ENCODE measurements at regions not wholly inside any gene's neighbourhood (a gene's known extent, or its start where the extent isn't known, plus 50 kb on each side); places are given as distances from the start of the nearest gene placed in this dataset.

DNA sequence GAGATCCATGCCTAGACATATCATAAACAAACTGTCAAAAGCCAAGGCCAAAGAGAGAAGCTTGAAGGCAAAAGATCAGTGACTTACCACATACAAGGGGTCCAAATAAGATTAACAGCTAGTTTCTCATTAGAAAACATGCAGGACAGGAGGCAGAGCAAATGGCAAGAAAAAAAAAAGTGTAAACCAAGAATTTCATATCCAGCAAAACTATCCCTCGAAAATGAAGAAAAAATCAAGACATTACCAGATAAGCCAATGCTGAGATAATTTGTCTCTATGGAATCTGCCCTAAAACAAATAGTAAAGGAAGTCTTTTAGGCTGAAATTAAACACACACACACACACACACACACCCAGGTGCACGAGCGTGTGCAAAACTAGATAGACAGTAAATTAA, 99.6 kb upstream of the NSMCE3 start:
- WGBS (ENCODE audit: extremely low coverage, insufficient read length, low lambda C conversion rate) = no CpG with 5 or more reads among the region's 3 CpGs
- Histone ChIP-seq H2BK20ac (ENCODE audit: low read depth, low read length, poor library complexity, severe bottlenecking) (no peak overlapping the region), H3K23me2 (ENCODE audit: insufficient read length, low read depth, low read length, poor library complexity, severe bottlenecking) (no peaks in the 10 kb centered on the region), H3K56ac (ENCODE audit: insufficient read length, low read depth, low read length) (no peak overlapping the region), H3K9me3 (ENCODE audit: control insufficient read depth, low read depth, low read length) (peaks cover 13% of the 10 kb centered on the region), H3K27me3 (ENCODE audit: insufficient read depth, low read length) (no peaks in the 10 kb centered on the region), H3K4me2 (ENCODE audit: insufficient read depth, insufficient read length, low read length) (no peak overlapping the region), H3K18ac (ENCODE audit: insufficient read length, low read depth, low read length) (no peak overlapping the region), H3K4me1 (ENCODE audit: insufficient read depth, low read length) (peaks cover 1% of the 10 kb centered on the region; the same call in 1 of the 2 replicates), H3K79me1 (ENCODE audit: insufficient read depth, low read depth, low read length, poor library complexity, severe bottlenecking) (no peaks in the 10 kb centered on the region), H4K20me1 (ENCODE audit: control insufficient read depth, insufficient read depth, insufficient read length) (no peaks in the 10 kb centered on the region), H4K91ac (ENCODE audit: insufficient read length, low read depth, low read length) (no peak overlapping the region), H2BK15ac (ENCODE audit: low read depth, low read length) (no peak overlapping the region), H2BK120ac (ENCODE audit: low read depth, low read length, poor library complexity, severe bottlenecking) (no peak overlapping the region), H2BK12ac (ENCODE audit: insufficient read length, low read depth, low read length) (no peak overlapping the region), H4K8ac (replicated peaks; ENCODE audit: insufficient read length, low read depth, low read length) (no peak overlapping the region), H3K9ac (ENCODE audit: extremely low read depth, insufficient read length, low read length) (no peak overlapping the region), H2AFZ (ENCODE audit: low read length) (no peak overlapping the region), H3K14ac (ENCODE audit: insufficient read depth, low read length) (no peak overlapping the region), H2AK5ac (ENCODE audit: insufficient read length, low read length) (no peak overlapping the region), H4K5ac (ENCODE audit: insufficient read length, low read depth, low read length) (no peak overlapping the region), H3K23ac (ENCODE audit: insufficient read length, low read depth, low read length) (no peak overlapping the region), H3T11ph (ENCODE audit: low read length) (no peak overlapping the region), H3K27ac (ENCODE audit: insufficient read length, low read depth, low read length) (no peak overlapping the region), H2BK5ac (ENCODE audit: insufficient read length, low read length) (no peak overlapping the region), H3K79me2 (ENCODE audit: insufficient read depth, low read length) (no peaks in the 10 kb centered on the region), H3K4ac (ENCODE audit: low read depth, low read length) (no peak overlapping the region)
- H3K27me3 Mint-ChIP-seq (ENCODE audit: low read depth) = no peaks in the 10 kb centered on the region
- TF ChIP-seq, protein P1, sequence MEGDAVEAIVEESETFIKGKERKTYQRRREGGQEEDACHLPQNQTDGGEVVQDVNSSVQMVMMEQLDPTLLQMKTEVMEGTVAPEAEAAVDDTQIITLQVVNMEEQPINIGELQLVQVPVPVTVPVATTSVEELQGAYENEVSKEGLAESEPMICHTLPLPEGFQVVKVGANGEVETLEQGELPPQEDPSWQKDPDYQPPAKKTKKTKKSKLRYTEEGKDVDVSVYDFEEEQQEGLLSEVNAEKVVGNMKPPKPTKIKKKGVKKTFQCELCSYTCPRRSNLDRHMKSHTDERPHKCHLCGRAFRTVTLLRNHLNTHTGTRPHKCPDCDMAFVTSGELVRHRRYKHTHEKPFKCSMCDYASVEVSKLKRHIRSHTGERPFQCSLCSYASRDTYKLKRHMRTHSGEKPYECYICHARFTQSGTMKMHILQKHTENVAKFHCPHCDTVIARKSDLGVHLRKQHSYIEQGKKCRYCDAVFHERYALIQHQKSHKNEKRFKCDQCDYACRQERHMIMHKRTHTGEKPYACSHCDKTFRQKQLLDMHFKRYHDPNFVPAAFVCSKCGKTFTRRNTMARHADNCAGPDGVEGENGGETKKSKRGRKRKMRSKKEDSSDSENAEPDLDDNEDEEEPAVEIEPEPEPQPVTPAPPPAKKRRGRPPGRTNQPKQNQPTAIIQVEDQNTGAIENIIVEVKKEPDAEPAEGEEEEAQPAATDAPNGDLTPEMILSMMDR (conservative IDR thresholded peaks at IDR 0.05) = no peak
- H3K4me1 Mint-ChIP-seq = peaks cover 3 to 5% of the 10 kb centered on the region in 2 experiments; a peak in 3 of 4 replicates
- no peak for DNase-seq
- H3K4me3 Mint-ChIP-seq = no peak overlapping the region
- peaks cover 8 to 18% (median 13%) of the 10 kb centered on the region in 3 experiments for H3K36me3 Mint-ChIP-seq (ENCODE audit: insufficient read depth in 1 of 3, low read depth in 3 of 3)
- H3K27ac Mint-ChIP-seq = no peak overlapping the region
- H3K9me3 Mint-ChIP-seq = peaks cover 16 to 17% of the 10 kb centered on the region in 2 experiments

All from H9 (cell line).